Activated T-cell treated with anti-CD3 and anti-CD28 coated beads, Interleukin-2, amount 50 U/mL, for 1 hour (primary cell): ENCODE measurements at regions not wholly inside any gene's neighbourhood (a gene's known extent, or its start where the extent isn't known, plus 50 kb on each side); places are given as distances from the start of the nearest gene placed in this dataset.

Experiments
- DNase-seq: peaks from one replicate; pipeline ENCODE4 v3.0.0-alpha.2; 2020

GRCh38 chr6:15993716-15994228 is 135.1 kb upstream of the MYLIP start:
- no peak for DNase-seq

GRCh38 chr6:15990179-15990578 is 138.7 kb upstream of the MYLIP start:
- no peak for DNase-seq

- DNase-seq: no peak
These were observed 139.5 kb upstream of the MYLIP start for GRCh38 chr6:15989397-15989796.

- DNase-seq: no peak
These were observed 141.3 kb upstream of the MYLIP start for GRCh38 chr6:15987569-15987968.

GRCh38 chr6:15986027-15986629 is 142.8 kb upstream of the MYLIP start:
- no peak for DNase-seq

- DNase-seq: no peak
These were observed 143.4 kb upstream of the MYLIP start for GRCh38 chr6:15985379-15985959.

- no peak for DNase-seq
These were observed 146.9 kb upstream of the MYLIP start for GRCh38 chr6:15981956-15982355.

GRCh38 chr6:15980801-15981200 is 148.1 kb upstream of the MYLIP start:
- no peak for DNase-seq

GRCh38 chr6:15978426-15978825 is 150.5 kb upstream of the MYLIP start:
- DNase-seq: no peak

- no peak for DNase-seq
These were observed 151.8 kb upstream of the MYLIP start for GRCh38 chr6:15977050-15977449.

- no peak for DNase-seq
These were observed 154.1 kb upstream of the MYLIP start for GRCh38 chr6:15974817-15975216.

GRCh38 chr6:15970517-15970916 is 158.4 kb upstream of the MYLIP start:
- no peak for DNase-seq

- no peak for DNase-seq
These were observed 159.6 kb upstream of the MYLIP start for GRCh38 chr6:15969236-15969778.

- no peak for DNase-seq
These were observed 160.4 kb upstream of the MYLIP start for GRCh38 chr6:15968519-15968918.

- no peak for DNase-seq
These were observed 162.8 kb upstream of the MYLIP start for GRCh38 chr6:15966000-15966520.

GRCh38 chr6:15962449-15962764 is 166.5 kb upstream of the MYLIP start:
- DNase-seq: no peak

GRCh38 chr6:15961635-15962448 is 167.0 kb upstream of the MYLIP start:
- no peak for DNase-seq

- no peak for DNase-seq
These were observed 167.9 kb upstream of the MYLIP start for GRCh38 chr6:15960740-15961634.

- no peak for DNase-seq
These were observed 171.2 kb upstream of the MYLIP start for GRCh38 chr6:15957655-15958169.

- DNase-seq: no peak
These were observed 172.4 kb upstream of the MYLIP start for GRCh38 chr6:15956205-15957106.

- DNase-seq: no peak
These were observed 173.4 kb upstream of the MYLIP start for GRCh38 chr6:15955484-15955883.
